ENCODE measurements at regions not wholly inside any gene's neighbourhood (a gene's known extent, or its start where the extent isn't known, plus 50 kb on each side); places are given as distances from the start of the nearest gene placed in this dataset.

- TF ChIP-seq EP300 (IDR thresholded peaks at IDR 0.05; ENCODE audit: borderline replicate concordance), result no peak
- TF ChIP-seq YY1 (IDR thresholded peaks at IDR 0.05; ENCODE audit: low read depth), result no peak
- TF ChIP-seq RAD21 (IDR thresholded peaks at IDR 0.05; ENCODE audit: low read depth), result no peak
- TF ChIP-seq, protein P1, sequence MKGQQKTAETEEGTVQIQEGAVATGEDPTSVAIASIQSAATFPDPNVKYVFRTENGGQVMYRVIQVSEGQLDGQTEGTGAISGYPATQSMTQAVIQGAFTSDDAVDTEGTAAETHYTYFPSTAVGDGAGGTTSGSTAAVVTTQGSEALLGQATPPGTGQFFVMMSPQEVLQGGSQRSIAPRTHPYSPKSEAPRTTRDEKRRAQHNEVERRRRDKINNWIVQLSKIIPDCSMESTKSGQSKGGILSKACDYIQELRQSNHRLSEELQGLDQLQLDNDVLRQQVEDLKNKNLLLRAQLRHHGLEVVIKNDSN (IDR thresholded peaks at IDR 0.05), result no peak
- no peak for TF ChIP-seq TAF1 (IDR thresholded peaks at IDR 0.05; ENCODE audit: low read depth)
- TF ChIP-seq TCF12 (IDR thresholded peaks at IDR 0.05; ENCODE audit: low read depth), result no peak
- TF ChIP-seq TEAD4 (IDR thresholded peaks at IDR 0.05), result no peak
- no peak for TF ChIP-seq CREB1 (IDR thresholded peaks at IDR 0.05; ENCODE audit: low read depth)
- TF ChIP-seq CEBPB (IDR thresholded peaks at IDR 0.05), result no peak
- TF ChIP-seq EGR1 (IDR thresholded peaks at IDR 0.05), result no peak
- TF ChIP-seq FOXM1 (IDR thresholded peaks at IDR 0.05; ENCODE audit: borderline replicate concordance, low read depth), result no peak
- TF ChIP-seq ZBTB7A (IDR thresholded peaks at IDR 0.05; ENCODE audit: low read depth), result no peak
- TF ChIP-seq MAX (IDR thresholded peaks at IDR 0.05), result no peak
- no peak for TF ChIP-seq NFIC (IDR thresholded peaks at IDR 0.05)
- TF ChIP-seq, protein P2, sequence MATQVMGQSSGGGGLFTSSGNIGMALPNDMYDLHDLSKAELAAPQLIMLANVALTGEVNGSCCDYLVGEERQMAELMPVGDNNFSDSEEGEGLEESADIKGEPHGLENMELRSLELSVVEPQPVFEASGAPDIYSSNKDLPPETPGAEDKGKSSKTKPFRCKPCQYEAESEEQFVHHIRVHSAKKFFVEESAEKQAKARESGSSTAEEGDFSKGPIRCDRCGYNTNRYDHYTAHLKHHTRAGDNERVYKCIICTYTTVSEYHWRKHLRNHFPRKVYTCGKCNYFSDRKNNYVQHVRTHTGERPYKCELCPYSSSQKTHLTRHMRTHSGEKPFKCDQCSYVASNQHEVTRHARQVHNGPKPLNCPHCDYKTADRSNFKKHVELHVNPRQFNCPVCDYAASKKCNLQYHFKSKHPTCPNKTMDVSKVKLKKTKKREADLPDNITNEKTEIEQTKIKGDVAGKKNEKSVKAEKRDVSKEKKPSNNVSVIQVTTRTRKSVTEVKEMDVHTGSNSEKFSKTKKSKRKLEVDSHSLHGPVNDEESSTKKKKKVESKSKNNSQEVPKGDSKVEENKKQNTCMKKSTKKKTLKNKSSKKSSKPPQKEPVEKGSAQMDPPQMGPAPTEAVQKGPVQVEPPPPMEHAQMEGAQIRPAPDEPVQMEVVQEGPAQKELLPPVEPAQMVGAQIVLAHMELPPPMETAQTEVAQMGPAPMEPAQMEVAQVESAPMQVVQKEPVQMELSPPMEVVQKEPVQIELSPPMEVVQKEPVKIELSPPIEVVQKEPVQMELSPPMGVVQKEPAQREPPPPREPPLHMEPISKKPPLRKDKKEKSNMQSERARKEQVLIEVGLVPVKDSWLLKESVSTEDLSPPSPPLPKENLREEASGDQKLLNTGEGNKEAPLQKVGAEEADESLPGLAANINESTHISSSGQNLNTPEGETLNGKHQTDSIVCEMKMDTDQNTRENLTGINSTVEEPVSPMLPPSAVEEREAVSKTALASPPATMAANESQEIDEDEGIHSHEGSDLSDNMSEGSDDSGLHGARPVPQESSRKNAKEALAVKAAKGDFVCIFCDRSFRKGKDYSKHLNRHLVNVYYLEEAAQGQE (IDR thresholded peaks at IDR 0.05; ENCODE audit: low read depth), result no peak
Measured at GRCh38 chr10:4226941-4227540, 442.0 kb upstream of the KLF6 start.

DNA sequence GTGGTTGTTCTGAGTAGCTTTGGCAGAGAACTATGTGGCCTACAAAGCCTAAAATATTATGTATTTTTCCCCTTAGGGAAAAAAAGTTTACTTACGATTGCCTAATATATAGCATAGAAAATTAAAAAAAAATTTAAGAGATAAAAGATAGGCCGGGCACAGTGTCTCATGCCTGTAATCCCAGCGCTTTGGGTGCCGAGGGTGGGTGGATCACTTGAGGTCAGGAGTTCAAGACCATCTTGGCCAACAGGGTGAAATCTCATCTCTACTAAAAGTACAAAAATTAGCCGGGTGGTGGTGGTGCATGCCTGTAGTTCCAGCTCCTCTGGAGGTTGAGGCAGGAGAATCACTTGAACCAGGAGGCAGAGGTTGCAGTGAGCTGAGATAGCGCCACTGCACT is 439.2 kb upstream of the KLF6 start:
- no peak for TF ChIP-seq EP300 (IDR thresholded peaks at IDR 0.05; ENCODE audit: borderline replicate concordance)
- no peak for TF ChIP-seq TCF12 (IDR thresholded peaks at IDR 0.05; ENCODE audit: low read depth)
- no peak for TF ChIP-seq CEBPB (IDR thresholded peaks at IDR 0.05)
- no peak for TF ChIP-seq EGR1 (IDR thresholded peaks at IDR 0.05)
- TF ChIP-seq RAD21 (IDR thresholded peaks at IDR 0.05; ENCODE audit: low read depth), result no peak

DNA sequence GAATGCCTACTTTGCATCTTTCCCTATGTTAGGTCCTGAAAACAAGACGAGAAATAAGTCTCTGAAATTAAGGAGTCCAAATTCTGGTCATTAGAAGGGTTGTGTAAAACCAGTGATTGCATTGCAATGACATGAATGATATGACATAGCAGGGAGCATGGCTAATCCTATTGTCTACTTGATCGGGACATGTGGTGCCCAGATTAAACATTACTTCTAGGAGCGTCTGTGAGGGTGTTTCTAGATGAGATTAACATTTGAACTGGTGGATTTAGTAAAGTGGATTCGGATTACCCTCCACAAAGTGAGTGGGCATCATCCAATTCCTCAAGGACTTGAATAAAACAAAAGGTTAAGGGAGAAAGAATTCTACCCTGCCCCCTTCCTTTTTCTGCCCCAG is 434.9 kb upstream of the KLF6 start:
- TF ChIP-seq, protein P1 (IDR thresholded peaks at IDR 0.05), result no peak
- no peak for TF ChIP-seq ZBTB7A (IDR thresholded peaks at IDR 0.05; ENCODE audit: low read depth)
- no peak for TF ChIP-seq YY1 (IDR thresholded peaks at IDR 0.05; ENCODE audit: low read depth)
- no peak for TF ChIP-seq EP300 (IDR thresholded peaks at IDR 0.05; ENCODE audit: borderline replicate concordance)
- TF ChIP-seq, protein P2 (IDR thresholded peaks at IDR 0.05; ENCODE audit: low read depth), result no peak
- TF ChIP-seq FOXM1 (IDR thresholded peaks at IDR 0.05; ENCODE audit: borderline replicate concordance, low read depth), result no peak
- TF ChIP-seq CREB1 (IDR thresholded peaks at IDR 0.05; ENCODE audit: low read depth), result no peak
- no peak for TF ChIP-seq NFIC (IDR thresholded peaks at IDR 0.05)
- TF ChIP-seq TAF1 (IDR thresholded peaks at IDR 0.05; ENCODE audit: low read depth), result no peak
- TF ChIP-seq TCF12 (IDR thresholded peaks at IDR 0.05; ENCODE audit: low read depth), result no peak
- TF ChIP-seq EGR1 (IDR thresholded peaks at IDR 0.05), result no peak
- no peak for TF ChIP-seq CEBPB (IDR thresholded peaks at IDR 0.05)
- no peak for TF ChIP-seq RAD21 (IDR thresholded peaks at IDR 0.05; ENCODE audit: low read depth)
- TF ChIP-seq TEAD4 (IDR thresholded peaks at IDR 0.05), result no peak
- TF ChIP-seq MAX (IDR thresholded peaks at IDR 0.05), result no peak

DNA sequence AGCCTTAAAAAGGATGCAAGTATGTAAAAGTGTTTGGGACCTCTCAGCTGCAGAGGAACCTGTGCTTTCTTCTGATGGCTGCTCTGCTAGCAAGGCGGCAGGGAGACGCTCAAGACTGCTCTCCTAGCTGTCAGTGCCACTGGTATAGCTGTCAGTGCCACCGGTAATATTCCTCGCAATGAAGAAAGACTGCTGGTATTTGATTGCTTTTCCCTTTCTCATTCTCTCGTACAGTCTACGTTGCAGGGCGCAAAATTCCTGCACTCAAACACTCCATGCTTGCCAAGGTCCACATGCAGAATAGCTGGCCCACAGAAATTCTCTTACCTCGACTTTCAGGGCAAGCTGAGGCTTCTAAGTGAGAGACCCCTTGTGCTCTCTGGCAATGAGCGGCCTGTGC is 432.6 kb upstream of the KLF6 start:
- no peak for TF ChIP-seq NFIC (IDR thresholded peaks at IDR 0.05)
- no peak for TF ChIP-seq FOXM1 (IDR thresholded peaks at IDR 0.05; ENCODE audit: borderline replicate concordance, low read depth)
- no peak for TF ChIP-seq YY1 (IDR thresholded peaks at IDR 0.05; ENCODE audit: low read depth)

DNA sequence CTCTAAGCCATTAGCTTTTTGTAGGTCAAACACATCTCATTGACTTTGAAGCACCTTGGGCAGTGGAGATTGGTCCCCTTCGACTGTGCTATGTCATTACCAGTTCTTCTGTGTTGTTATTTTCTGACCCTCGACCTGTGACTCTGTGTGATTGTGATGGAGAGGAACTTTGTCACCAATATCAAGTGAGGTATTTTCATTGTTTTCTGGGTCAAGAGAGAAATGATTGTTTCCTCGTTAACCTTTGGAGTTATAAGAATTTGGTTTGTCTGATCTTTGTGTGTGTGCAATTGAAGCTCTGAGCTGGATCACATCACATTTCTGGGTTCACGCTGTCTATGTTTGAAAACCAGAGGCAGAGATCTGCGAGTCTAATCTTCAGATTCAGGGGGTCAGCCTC is 432.2 kb upstream of the KLF6 start:
- TF ChIP-seq FOXM1 (IDR thresholded peaks at IDR 0.05; ENCODE audit: borderline replicate concordance, low read depth), result no peak
- TF ChIP-seq TAF1 (IDR thresholded peaks at IDR 0.05; ENCODE audit: low read depth), result no peak
- TF ChIP-seq EGR1 (IDR thresholded peaks at IDR 0.05), result no peak

DNA sequence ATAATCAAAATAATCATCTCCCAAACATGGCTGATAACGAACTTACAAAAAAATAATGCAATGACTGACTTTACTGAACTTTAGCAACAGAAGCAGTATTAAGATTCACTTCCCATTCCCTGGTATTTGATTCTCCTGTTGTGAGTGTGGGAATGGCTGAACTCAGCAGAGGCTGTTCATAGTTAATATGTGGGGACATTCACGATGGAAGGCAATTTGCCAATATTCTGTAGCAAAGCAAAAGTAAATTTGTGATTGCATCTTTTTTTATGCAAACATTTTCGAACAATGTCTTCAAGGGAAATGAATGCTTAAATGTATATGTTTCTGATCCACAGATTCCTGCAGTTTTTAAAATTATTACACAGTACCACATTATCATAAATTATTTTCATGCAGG is 431.7 kb upstream of the KLF6 start:
- TF ChIP-seq EP300 (IDR thresholded peaks at IDR 0.05; ENCODE audit: borderline replicate concordance), result no peak
- TF ChIP-seq, protein P2 (IDR thresholded peaks at IDR 0.05; ENCODE audit: low read depth), result no peak
- no peak for TF ChIP-seq NFIC (IDR thresholded peaks at IDR 0.05)
- TF ChIP-seq EGR1 (IDR thresholded peaks at IDR 0.05), result no peak
- no peak for TF ChIP-seq TEAD4 (IDR thresholded peaks at IDR 0.05)
- TF ChIP-seq RAD21 (IDR thresholded peaks at IDR 0.05; ENCODE audit: low read depth), result no peak

Data from Ishikawa (cell line).